Adrenal gland (tissue), 5 donors: ENCODE measurements at regions not wholly inside any gene's neighbourhood (a gene's known extent, or its start where the extent isn't known, plus 50 kb on each side); places are given as distances from the start of the nearest gene placed in this dataset.

Experiments used
- POLR2A ChIP-seq, 2 donors: fragments of 450-650 bp; IDR thresholded peaks; one replicate each; pipeline ENCODE4 v1.6.1; 2017; ENCODE audit warnings: antibody characterized with exemption in 2 of 2, mild to moderate bottlenecking in 2 of 2, moderate library complexity in 1 of 2
- TF ChIP-seq, protein P1 (sequence below), 6 experiments: fragments of 450-650 bp in 4 of 6; fragments of 200-600 bp in 2 of 6; sonication (generic) in 1 of 6; IDR thresholded peaks; 1 replicate in 5 of 6; 2 replicates in 1 of 6; pipeline versions ENCODE4 v1.5.1 to v1.8.0; 2016 to 2021; ENCODE audit warnings: antibody characterized with exemption in 6 of 6, mild to moderate bottlenecking in 2 of 6, moderate library complexity in 1 of 6
- donor health status: DM: no; HTN: no; CAD: no.

DNA sequence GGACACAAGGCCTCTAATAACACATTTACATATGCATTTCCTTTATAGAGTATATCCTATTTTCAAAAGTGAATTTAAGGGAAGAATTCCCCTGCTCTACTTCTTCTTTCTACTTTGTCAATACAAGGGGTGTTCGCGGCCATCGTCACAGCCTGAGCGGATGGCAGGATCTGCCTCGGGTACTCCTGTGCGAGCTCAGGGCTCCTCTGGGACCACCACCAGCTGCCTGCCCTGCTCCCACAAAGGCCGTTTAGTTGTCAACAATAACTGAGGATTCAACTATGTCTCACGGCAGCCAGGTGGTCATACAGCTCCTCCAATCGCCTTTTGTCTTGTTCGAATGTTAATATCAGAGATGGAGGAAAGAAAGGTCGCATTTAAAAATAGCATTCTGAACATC, 228.2 kb upstream of the TENM3 start:
- TF ChIP-seq, protein P1, sequence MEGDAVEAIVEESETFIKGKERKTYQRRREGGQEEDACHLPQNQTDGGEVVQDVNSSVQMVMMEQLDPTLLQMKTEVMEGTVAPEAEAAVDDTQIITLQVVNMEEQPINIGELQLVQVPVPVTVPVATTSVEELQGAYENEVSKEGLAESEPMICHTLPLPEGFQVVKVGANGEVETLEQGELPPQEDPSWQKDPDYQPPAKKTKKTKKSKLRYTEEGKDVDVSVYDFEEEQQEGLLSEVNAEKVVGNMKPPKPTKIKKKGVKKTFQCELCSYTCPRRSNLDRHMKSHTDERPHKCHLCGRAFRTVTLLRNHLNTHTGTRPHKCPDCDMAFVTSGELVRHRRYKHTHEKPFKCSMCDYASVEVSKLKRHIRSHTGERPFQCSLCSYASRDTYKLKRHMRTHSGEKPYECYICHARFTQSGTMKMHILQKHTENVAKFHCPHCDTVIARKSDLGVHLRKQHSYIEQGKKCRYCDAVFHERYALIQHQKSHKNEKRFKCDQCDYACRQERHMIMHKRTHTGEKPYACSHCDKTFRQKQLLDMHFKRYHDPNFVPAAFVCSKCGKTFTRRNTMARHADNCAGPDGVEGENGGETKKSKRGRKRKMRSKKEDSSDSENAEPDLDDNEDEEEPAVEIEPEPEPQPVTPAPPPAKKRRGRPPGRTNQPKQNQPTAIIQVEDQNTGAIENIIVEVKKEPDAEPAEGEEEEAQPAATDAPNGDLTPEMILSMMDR (IDR thresholded peaks at IDR 0.05) = no peak
- no peak for TF ChIP-seq POLR2A (IDR thresholded peaks at IDR 0.05)
